PC-3 (cell line): ENCODE measurements at regions not wholly inside any gene's neighbourhood (a gene's known extent, or its start where the extent isn't known, plus 50 kb on each side); places are given as distances from the start of the nearest gene placed in this dataset.
A peak's percentile ranks its signal among the peaks of the same experiment; 100 is the strongest.

Experiments used
- ATAC-seq: fragments of 200-7000 bp; cut with Tn5 transposase; 2 replicates; pipeline ENCODE4 v1.9.1; 2020; ENCODE audit warnings: mild to moderate bottlenecking, moderate library complexity
- BruUV-seq: library from RNA; stranded (reverse); fragments of 400-500 nt; replicated peaks from 2 replicates; lab custom pipeline; 2021; lab: Mats Ljungman, UMichigan
- CTCF ChIA-PET: fragments of 300-600 bp; sonication (Branson Sonifier 250); formaldehyde crosslinking; loops from one replicate; lab custom pipeline; 2022; ENCODE audit warnings: antibody characterized with exemption; lab: Charles Lee
- POLR2A ChIA-PET: fragments of 300-600 bp; sonication (Branson Sonifier 250); formaldehyde crosslinking; loops from one replicate; lab custom pipeline; 2022; ENCODE audit warnings: antibody characterized with exemption; ENCODE audit not compliant: unreplicated experiment; lab: Charles Lee
- DNase-seq: peaks from one replicate; pipeline ENCODE4 v3.0.0-alpha.2; 2015
- H2AFZ ChIP-seq: fragments of 300-600 bp; sonication (generic); 2 replicates; pipeline ENCODE4 v1.6.0; 2016; ENCODE audit warnings: antibody characterized with exemption, low read length
- H3F3A ChIP-seq: fragments of 300-600 bp; sonication (generic); one replicate; pipeline ENCODE4 v1.6.0; 2017; ENCODE audit warnings: antibody characterized with exemption, low read length, control low read depth, mild to moderate bottlenecking; ENCODE audit not compliant: unreplicated experiment
- H3K27ac ChIP-seq: fragments of 300-600 bp; sonication (generic); 2 replicates; pipeline ENCODE4 v1.5.1; 2016; ENCODE audit warnings: mild to moderate bottlenecking, low read length
- H3K27me3 ChIP-seq: fragments of 300-600 bp; sonication (generic); 2 replicates; pipeline ENCODE4 v1.6.1; 2016; ENCODE audit warnings: low read length, mixed read lengths
- H3K36me3 ChIP-seq: fragments of 300-600 bp; sonication (generic); 2 replicates; pipeline ENCODE4 v1.6.1; 2016; ENCODE audit warnings: low read depth, mixed run types, low read length, mixed read lengths
- H3K4me1 ChIP-seq: fragments of 300-600 bp; sonication (generic); 2 replicates; pipeline ENCODE4 v1.5.1; 2016; ENCODE audit warnings: low read length; ENCODE audit not compliant: insufficient read depth
- H3K4me2 ChIP-seq: fragments of 300-600 bp; sonication (generic); 2 replicates; pipeline ENCODE4 v1.6.0; 2016; ENCODE audit warnings: low read length
- H3K4me3 ChIP-seq: fragments of 300-600 bp; sonication (generic); 2 replicates; pipeline ENCODE4 v1.5.1; 2016; ENCODE audit warnings: mild to moderate bottlenecking, low read length, mixed read lengths
- H3K79me2 ChIP-seq: fragments of 300-600 bp; sonication (generic); 2 replicates; pipeline ENCODE4 v1.6.1; 2017; ENCODE audit warnings: low read length, mixed read lengths
- H3K9ac ChIP-seq: fragments of 300-600 bp; sonication (generic); 2 replicates; pipeline ENCODE4 v1.6.0; 2016; ENCODE audit warnings: mild to moderate bottlenecking, low read length
- H3K9me2 ChIP-seq: fragments of 300-600 bp; sonication (generic); replicated peaks from 2 replicates; pipeline ENCODE4 v1.6.1; 2016; ENCODE audit warnings: mixed run types, low read length, mixed read lengths
- H3K9me3 ChIP-seq: fragments of 300-600 bp; sonication (generic); 2 replicates; pipeline ENCODE4 v1.6.1; 2016; ENCODE audit warnings: low read length, mixed read lengths
- H4K20me1 ChIP-seq: fragments of 300-600 bp; sonication (generic); 2 replicates; pipeline ENCODE4 v1.6.1; 2016; ENCODE audit warnings: low read length, mixed read lengths
- EZH2 ChIP-seq: fragments of 300-600 bp; sonication (generic); IDR thresholded peaks from one replicate; pipeline ENCODE4 v1.6.1; 2017; ENCODE audit warnings: antibody characterized with exemption, mild to moderate bottlenecking, low read length; ENCODE audit not compliant: unreplicated experiment
- EZH2phosphoT487 ChIP-seq: fragments of 300-600 bp; sonication (generic); IDR thresholded peaks from 2 replicates; pipeline ENCODE4 v1.6.1; 2018; ENCODE audit warnings: mild to moderate bottlenecking, antibody characterized with exemption, low read length, borderline replicate concordance
- intact Hi-C: fragments of 100-400 bp; cut with micrococcal nuclease; formaldehyde crosslinking; loops from 2 replicates; pipeline ENCODE4 v1.9.0; 2023
- TF ChIP-seq, protein P1 (sequence below): fragments of 300-600 bp; sonication (generic); conservative IDR thresholded peaks from 2 replicates; pipeline ENCODE4 v1.5.1; 2017; ENCODE audit warnings: antibody characterized with exemption, low read depth, mild to moderate bottlenecking, low read length

DNA sequence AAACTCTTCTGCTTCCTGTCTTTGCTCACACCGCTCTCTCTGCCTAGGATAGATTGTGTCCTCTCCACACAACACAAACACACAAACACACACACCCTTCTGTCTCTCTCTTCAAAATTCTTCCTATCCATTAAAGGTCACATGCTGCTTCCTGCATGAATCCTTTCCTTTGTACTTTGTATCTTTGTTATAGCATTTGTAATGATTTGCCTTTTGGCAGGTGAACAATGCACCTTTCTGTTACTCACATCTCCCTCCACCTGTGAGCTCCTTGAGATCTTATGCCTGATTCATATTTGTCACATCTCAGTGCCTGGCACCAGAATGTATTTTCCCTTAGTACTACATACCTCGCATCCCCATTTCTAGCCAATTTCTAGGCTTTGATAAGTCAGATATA lies 251.4 kb upstream of the UMPS start:
- H3K9me3 ChIP-seq, result no peaks in the 10 kb centered on the region
- CTCF ChIA-PET, result no interaction called here
- no peaks in the 10 kb centered on the region for H4K20me1 ChIP-seq
- H3K27ac ChIP-seq, result no peak overlapping the region
- no peak overlapping the region for H3K9ac ChIP-seq
- H3K4me3 ChIP-seq, result no peak overlapping the region
- no peaks in the 10 kb centered on the region for H3K4me1 ChIP-seq
- H3K36me3 ChIP-seq, result no peaks in the 10 kb centered on the region
- no peaks in the 10 kb centered on the region for H3K9me2 ChIP-seq
- H2AFZ ChIP-seq, result no peak overlapping the region
- BruUV-seq, result no TSS peak
- no peaks in the 10 kb centered on the region for H3K79me2 ChIP-seq
- POLR2A ChIA-PET, result no interaction called here
- DNase-seq, result no peak
- intact Hi-C loops, result no loop called here
- ATAC-seq, result no peak
- TF ChIP-seq EZH2 (no peak), EZH2phosphoT487 (no peak)
- TF ChIP-seq, protein P1, sequence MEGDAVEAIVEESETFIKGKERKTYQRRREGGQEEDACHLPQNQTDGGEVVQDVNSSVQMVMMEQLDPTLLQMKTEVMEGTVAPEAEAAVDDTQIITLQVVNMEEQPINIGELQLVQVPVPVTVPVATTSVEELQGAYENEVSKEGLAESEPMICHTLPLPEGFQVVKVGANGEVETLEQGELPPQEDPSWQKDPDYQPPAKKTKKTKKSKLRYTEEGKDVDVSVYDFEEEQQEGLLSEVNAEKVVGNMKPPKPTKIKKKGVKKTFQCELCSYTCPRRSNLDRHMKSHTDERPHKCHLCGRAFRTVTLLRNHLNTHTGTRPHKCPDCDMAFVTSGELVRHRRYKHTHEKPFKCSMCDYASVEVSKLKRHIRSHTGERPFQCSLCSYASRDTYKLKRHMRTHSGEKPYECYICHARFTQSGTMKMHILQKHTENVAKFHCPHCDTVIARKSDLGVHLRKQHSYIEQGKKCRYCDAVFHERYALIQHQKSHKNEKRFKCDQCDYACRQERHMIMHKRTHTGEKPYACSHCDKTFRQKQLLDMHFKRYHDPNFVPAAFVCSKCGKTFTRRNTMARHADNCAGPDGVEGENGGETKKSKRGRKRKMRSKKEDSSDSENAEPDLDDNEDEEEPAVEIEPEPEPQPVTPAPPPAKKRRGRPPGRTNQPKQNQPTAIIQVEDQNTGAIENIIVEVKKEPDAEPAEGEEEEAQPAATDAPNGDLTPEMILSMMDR, result no peak
- H3F3A ChIP-seq, result no peaks in the 10 kb centered on the region
- no peak overlapping the region for H3K4me2 ChIP-seq
- peaks cover 47% of the 10 kb centered on the region for H3K27me3 ChIP-seq

DNA sequence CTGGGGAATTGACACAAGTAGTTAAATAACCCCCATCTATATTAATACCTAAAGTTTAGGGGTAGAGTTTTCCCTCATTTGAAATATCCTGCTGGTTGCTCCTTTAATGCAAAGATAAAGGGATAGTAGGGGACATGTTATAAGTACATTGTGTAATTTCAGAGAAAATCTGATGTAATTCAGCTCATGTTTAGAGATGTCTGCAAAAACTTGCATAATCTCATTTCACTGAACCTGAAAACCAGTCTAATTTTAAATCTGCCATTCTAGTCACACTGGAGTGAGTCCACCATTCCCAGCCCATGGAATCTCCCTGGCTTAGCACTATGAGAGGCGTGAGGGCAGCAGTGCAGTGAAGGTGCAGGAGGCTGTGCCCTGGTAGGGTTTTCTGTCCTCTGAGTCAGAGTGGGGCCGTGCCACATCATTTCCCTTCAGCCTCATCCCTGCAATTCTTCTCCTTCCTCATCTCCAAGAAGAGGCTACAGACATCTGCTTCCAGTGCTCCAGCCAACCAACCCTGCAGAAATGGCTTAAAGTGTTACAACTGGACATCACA lies 246.3 kb upstream of the UMPS start:
- H3K27me3 ChIP-seq, result peaks cover 16% of the 10 kb centered on the region
- no peaks in the 10 kb centered on the region for H4K20me1 ChIP-seq
- H3K79me2 ChIP-seq, result no peaks in the 10 kb centered on the region
- H3K9ac ChIP-seq, result no peak overlapping the region
- ChIA-PET CTCF (no interaction called here), POLR2A (no interaction called here)
- no peak overlapping the region for H2AFZ ChIP-seq
- intact Hi-C loops, result no loop called here
- ATAC-seq, result no peak
- DNase-seq, result no peak
- H3K9me2 ChIP-seq, result no peaks in the 10 kb centered on the region
- no peaks in the 10 kb centered on the region for H3K36me3 ChIP-seq
- H3K4me3 ChIP-seq, result no peak overlapping the region
- H3K9me3 ChIP-seq, result no peaks in the 10 kb centered on the region
- H3K27ac ChIP-seq, result no peak overlapping the region
- H3K4me2 ChIP-seq, result no peak overlapping the region
- H3K4me1 ChIP-seq, result no peaks in the 10 kb centered on the region
- TF ChIP-seq EZH2phosphoT487, result no peak
- TF ChIP-seq EZH2, result no peak
- TF ChIP-seq, protein P1, result no peak
- BruUV-seq, result no TSS peak
- no peaks in the 10 kb centered on the region for H3F3A ChIP-seq

DNA sequence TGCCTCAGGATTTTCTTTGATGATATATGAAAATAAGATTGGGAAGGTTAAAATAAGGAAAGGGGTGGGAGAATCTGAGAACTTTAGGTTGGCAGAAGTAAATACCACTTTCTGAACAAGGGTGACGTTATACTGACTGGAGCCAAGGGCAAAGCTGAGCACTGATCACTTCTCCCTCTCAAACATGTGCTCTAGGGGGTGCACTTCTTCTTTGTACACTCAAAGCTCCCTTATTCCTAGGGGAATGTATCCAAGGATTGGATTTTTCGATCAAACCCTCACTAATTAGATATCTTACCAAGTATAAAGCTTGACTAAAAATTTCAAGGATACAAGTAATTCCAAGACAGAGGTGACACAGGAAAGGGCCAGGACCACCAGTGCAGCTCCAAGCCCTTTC lies 243.9 kb upstream of the UMPS start:
- ATAC-seq, result peak; percentile 71

More for the DNA sequence above, 243.9 kb upstream of the UMPS start:
- Histone ChIP-seq H3K9me3 (no peaks in the 10 kb centered on the region), H3K4me2 (no peak overlapping the region), H3K27ac (no peak overlapping the region), H3K4me1 (peaks cover 5% of the 10 kb centered on the region; the same call in 1 of the 2 replicates), H4K20me1 (no peaks in the 10 kb centered on the region), H3K4me3 (no peak overlapping the region), H3K27me3 (peaks cover 16% of the 10 kb centered on the region), H2AFZ (no peak overlapping the region), H3K9me2 (no peaks in the 10 kb centered on the region), H3K36me3 (no peaks in the 10 kb centered on the region), H3K9ac (no peak overlapping the region), H3K79me2 (no peaks in the 10 kb centered on the region), H3F3A (no peaks in the 10 kb centered on the region)
- intact Hi-C loops, result no loop called here
- TF ChIP-seq, protein P1, result peak; percentile 46
- TF ChIP-seq EZH2phosphoT487, result no peak
- no peak for TF ChIP-seq EZH2
- ChIA-PET CTCF (no interaction called here), POLR2A (no interaction called here)
- peak; percentile 17 for DNase-seq
- no TSS peak for BruUV-seq
